ENCODE measurements at regions not wholly inside any gene's neighbourhood (a gene's known extent, or its start where the extent isn't known, plus 50 kb on each side); places are given as distances from the start of the nearest gene placed in this dataset.
"Not testable (repeated sequence)": the region's sequence is repeated elsewhere in the genome, so short reads cannot be mapped to it uniquely, and the experiment has no call there.

DNA sequence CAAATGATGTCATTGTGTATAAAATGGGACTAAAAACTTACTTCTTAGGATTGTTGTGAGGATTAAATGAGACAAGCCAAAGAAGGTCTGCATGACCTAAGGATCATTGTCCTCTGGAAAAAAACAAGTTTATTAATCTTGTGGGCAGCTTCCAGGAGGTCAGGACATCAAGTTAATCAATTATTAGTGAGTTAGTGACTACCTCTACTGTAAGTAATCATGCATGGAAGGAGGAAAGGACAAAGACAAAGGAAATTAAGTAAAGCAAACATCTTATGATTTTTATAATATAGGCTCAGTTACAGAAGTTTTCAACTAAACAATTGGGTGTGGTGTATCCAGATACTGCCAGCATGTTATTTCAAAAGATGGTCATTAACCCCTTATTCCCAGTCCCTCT, 129.3 kb upstream of the TUT7 start:
- TF ChIP-seq EZH2 (IDR thresholded peaks at IDR 0.05; ENCODE audit: borderline replicate concordance, low read length), result no peak
- TF ChIP-seq, protein P1, sequence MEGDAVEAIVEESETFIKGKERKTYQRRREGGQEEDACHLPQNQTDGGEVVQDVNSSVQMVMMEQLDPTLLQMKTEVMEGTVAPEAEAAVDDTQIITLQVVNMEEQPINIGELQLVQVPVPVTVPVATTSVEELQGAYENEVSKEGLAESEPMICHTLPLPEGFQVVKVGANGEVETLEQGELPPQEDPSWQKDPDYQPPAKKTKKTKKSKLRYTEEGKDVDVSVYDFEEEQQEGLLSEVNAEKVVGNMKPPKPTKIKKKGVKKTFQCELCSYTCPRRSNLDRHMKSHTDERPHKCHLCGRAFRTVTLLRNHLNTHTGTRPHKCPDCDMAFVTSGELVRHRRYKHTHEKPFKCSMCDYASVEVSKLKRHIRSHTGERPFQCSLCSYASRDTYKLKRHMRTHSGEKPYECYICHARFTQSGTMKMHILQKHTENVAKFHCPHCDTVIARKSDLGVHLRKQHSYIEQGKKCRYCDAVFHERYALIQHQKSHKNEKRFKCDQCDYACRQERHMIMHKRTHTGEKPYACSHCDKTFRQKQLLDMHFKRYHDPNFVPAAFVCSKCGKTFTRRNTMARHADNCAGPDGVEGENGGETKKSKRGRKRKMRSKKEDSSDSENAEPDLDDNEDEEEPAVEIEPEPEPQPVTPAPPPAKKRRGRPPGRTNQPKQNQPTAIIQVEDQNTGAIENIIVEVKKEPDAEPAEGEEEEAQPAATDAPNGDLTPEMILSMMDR (IDR thresholded peaks at IDR 0.05; ENCODE audit: low read length), result no peak
- H3K4me2 ChIP-seq (ENCODE audit: low read length), result no peak overlapping the region
- H3K9me2 ChIP-seq (ENCODE audit: low read depth, low read length), result no peaks in the 10 kb centered on the region
- H3K79me2 ChIP-seq (ENCODE audit: insufficient read depth, low read length), result no peaks in the 10 kb centered on the region
- no peaks in the 10 kb centered on the region for H4K20me1 ChIP-seq (ENCODE audit: insufficient read depth, low read length)
- H2AFZ ChIP-seq (ENCODE audit: low read length), result no peak overlapping the region
- no peaks in the 10 kb centered on the region for H3K36me3 ChIP-seq (ENCODE audit: insufficient read depth, low read length)
- no peaks in the 10 kb centered on the region for H3F3A ChIP-seq (ENCODE audit: insufficient read depth, low read length)
- H3K4me3 ChIP-seq (ENCODE audit: low read depth, low read length, poor library complexity, severe bottlenecking), result no peak overlapping the region
- no peaks in the 10 kb centered on the region for H3K4me1 ChIP-seq (ENCODE audit: insufficient read depth, low read length, severe bottlenecking)
- H3K27me3 ChIP-seq (ENCODE audit: insufficient read depth, low read length), result no peaks in the 10 kb centered on the region
- H3K9me3 ChIP-seq (ENCODE audit: low read length), result no peaks in the 10 kb centered on the region
- no peak overlapping the region for H3K27ac ChIP-seq (ENCODE audit: low read depth, low read length, poor library complexity, severe bottlenecking)
- no peak overlapping the region for H3K9ac ChIP-seq (ENCODE audit: low read length)

DNA sequence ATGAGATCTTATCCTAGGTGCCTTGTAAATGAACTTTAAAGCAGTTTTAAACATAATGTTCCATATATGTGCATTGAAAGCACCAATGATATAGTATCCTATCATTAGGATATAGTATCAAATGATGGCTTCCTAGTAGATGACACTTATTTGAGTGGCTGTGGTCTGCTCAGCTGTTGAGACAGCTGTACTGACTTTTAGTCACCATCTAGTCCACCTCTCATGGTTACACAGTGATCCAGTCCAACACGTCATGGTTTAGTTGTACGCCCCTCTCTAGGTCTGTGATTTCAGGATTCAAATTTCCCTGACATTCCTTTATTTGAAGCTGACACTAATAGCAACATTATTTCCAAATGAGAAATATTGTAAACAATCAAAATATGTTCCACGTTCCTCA, 127.3 kb upstream of the TUT7 start:
- Histone ChIP-seq H3K9ac (ENCODE audit: low read length) (no peak overlapping the region), H3K4me2 (ENCODE audit: low read length) (no peak overlapping the region), H3K36me3 (ENCODE audit: insufficient read depth, low read length) (no peaks in the 10 kb centered on the region), H2AFZ (ENCODE audit: low read length) (no peak overlapping the region), H3K9me3 (ENCODE audit: low read length) (no peaks in the 10 kb centered on the region), H3K9me2 (ENCODE audit: low read depth, low read length) (no peaks in the 10 kb centered on the region), H3F3A (ENCODE audit: insufficient read depth, low read length) (no peaks in the 10 kb centered on the region), H4K20me1 (ENCODE audit: insufficient read depth, low read length) (no peaks in the 10 kb centered on the region), H3K4me1 (ENCODE audit: insufficient read depth, low read length, severe bottlenecking) (no peaks in the 10 kb centered on the region), H3K79me2 (ENCODE audit: insufficient read depth, low read length) (no peaks in the 10 kb centered on the region), H3K27ac (ENCODE audit: low read depth, low read length, poor library complexity, severe bottlenecking) (no peak overlapping the region), H3K4me3 (ENCODE audit: low read depth, low read length, poor library complexity, severe bottlenecking) (no peak overlapping the region), H3K27me3 (ENCODE audit: insufficient read depth, low read length) (no peaks in the 10 kb centered on the region)
- TF ChIP-seq EZH2 (IDR thresholded peaks at IDR 0.05; ENCODE audit: borderline replicate concordance, low read length), result no peak
- TF ChIP-seq, protein P1 (IDR thresholded peaks at IDR 0.05; ENCODE audit: low read length), result no peak

DNA sequence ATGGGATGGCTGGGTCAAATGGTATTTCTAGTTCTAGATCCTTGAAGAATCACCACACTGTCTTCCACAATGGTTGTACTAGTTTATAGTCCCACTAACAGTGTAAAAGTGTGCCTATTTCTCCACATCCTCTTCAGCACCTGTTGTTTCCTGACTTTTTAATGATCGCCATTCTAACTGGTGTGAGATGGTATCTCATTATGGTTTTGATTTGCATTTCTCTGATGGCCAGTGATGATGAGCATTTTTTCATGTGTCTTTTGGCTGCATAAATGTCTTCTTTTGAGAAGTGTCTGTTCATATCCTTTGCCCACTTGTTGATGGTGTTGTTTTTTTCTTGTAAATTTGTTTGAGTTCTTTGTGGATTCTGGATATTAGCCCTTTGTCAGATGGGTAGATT, 121.0 kb upstream of the TUT7 start:
- H3K27me3 ChIP-seq (ENCODE audit: insufficient read depth, low read length); H3K27ac ChIP-seq (ENCODE audit: low read depth, low read length, poor library complexity, severe bottlenecking); H2AFZ ChIP-seq (ENCODE audit: low read length); H3K36me3 ChIP-seq (ENCODE audit: insufficient read depth, low read length); H3K9me3 ChIP-seq (ENCODE audit: low read length); H3K79me2 ChIP-seq (ENCODE audit: insufficient read depth, low read length); H3F3A ChIP-seq (ENCODE audit: insufficient read depth, low read length); H3K9me2 ChIP-seq (ENCODE audit: low read depth, low read length); H4K20me1 ChIP-seq (ENCODE audit: insufficient read depth, low read length); H3K9ac ChIP-seq (ENCODE audit: low read length); H3K4me2 ChIP-seq (ENCODE audit: low read length); H3K4me3 ChIP-seq (ENCODE audit: low read depth, low read length, poor library complexity, severe bottlenecking); H3K4me1 ChIP-seq (ENCODE audit: insufficient read depth, low read length, severe bottlenecking): not testable (repeated sequence)

DNA sequence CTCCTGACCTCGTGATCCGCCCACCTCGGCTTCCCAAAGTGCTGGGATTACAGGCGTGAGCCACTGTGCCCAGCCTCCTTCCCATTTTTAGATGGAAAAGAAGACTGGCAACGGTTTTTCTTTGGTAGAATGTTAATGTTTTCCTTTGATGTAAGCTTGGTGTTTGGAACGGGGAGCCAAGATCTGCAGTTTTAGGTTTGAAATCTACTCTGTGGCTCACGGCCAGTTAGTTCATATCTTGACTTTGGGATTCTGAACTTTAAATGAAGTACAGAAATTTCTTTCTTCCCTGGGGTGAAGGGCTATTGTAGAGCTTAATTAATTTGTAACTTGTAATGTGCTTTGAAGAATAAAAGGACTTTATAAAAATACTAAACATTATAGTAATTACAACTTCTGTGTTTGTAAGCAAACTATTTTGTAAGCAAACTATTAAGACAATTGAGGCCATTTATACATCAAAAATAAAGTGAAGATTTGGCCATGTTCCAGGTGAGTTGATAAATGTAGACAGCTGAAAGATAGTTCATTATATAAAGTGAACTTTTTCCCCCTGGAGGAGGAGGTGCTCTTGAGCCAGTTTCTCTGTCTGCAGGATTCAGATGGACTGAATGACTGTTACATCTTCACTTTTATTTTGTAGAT, 117.1 kb upstream of the TUT7 start:
- H3K27ac ChIP-seq (ENCODE audit: low read depth, low read length, poor library complexity, severe bottlenecking), result no peak overlapping the region
- no peak overlapping the region for H3K4me3 ChIP-seq (ENCODE audit: low read depth, low read length, poor library complexity, severe bottlenecking)
- H2AFZ ChIP-seq (ENCODE audit: low read length), result no peak overlapping the region
- H3K9me2 ChIP-seq (ENCODE audit: low read depth, low read length), result no peaks in the 10 kb centered on the region
- H3K9me3 ChIP-seq (ENCODE audit: low read length), result no peaks in the 10 kb centered on the region
- no peak overlapping the region for H3K9ac ChIP-seq (ENCODE audit: low read length)
- no peaks in the 10 kb centered on the region for H3K36me3 ChIP-seq (ENCODE audit: insufficient read depth, low read length)
- no peaks in the 10 kb centered on the region for H3K27me3 ChIP-seq (ENCODE audit: insufficient read depth, low read length)
- no peaks in the 10 kb centered on the region for H4K20me1 ChIP-seq (ENCODE audit: insufficient read depth, low read length)
- H3K4me2 ChIP-seq (ENCODE audit: low read length), result no peak overlapping the region
- TF ChIP-seq EZH2 (IDR thresholded peaks at IDR 0.05; ENCODE audit: borderline replicate concordance, low read length), result no peak
- TF ChIP-seq, protein P1 (IDR thresholded peaks at IDR 0.05; ENCODE audit: low read length), result no peak
- no peaks in the 10 kb centered on the region for H3F3A ChIP-seq (ENCODE audit: insufficient read depth, low read length)
- no peaks in the 10 kb centered on the region for H3K4me1 ChIP-seq (ENCODE audit: insufficient read depth, low read length, severe bottlenecking)
- no peaks in the 10 kb centered on the region for H3K79me2 ChIP-seq (ENCODE audit: insufficient read depth, low read length)

Measured in OCI-LY1 (cell line).